ENCODE measurements at regions not wholly inside any gene's neighbourhood (a gene's known extent, or its start where the extent isn't known, plus 50 kb on each side); places are given as distances from the start of the nearest gene placed in this dataset.
A peak's percentile ranks its signal among the peaks of the same experiment; 100 is the strongest.

DNA sequence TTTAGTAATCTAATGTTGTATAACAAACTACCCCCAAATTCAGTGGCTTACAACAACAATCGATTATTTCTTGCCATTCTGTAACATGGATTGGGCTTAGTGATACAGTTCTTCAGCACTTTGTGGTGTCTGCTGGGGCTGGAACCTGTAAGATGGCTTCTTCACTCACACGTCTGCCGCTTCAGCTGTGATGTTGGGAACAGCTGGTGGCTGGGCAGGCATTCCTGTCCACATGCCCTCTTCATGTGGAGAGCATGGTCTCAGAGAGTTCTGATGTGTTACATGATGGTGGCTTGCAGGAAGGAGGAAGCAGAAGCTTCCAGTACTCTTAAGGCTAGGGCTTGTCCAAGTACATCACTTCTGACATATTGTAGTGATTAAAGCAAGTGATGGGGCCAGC lies 276.9 kb downstream of the PTBP2 start:
- no peak for DNase-seq

DNA sequence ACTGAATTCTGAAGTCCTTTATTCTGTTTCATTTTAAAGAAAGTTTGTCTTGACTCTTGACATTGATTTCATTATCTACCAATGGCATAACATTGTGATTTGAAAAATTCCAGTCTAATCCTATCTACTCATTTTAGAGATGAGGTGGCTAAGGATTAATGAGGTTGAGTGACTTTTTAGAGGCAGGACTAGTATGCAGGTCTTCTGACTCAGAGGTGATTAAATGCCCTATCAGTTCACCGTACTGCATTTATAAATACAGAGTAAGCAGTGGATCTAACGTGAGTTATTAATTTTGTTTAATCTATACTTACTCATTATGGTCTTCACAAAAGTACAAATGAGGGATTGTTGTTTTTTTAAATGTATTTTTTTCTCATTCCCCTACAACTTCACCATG lies 277.6 kb downstream of the PTBP2 start:
- DNase-seq = no peak

- DNase-seq = no peak
These were observed 282.5 kb downstream of the PTBP2 start for GRCh38 chr1:97004054-97004453.

DNA sequence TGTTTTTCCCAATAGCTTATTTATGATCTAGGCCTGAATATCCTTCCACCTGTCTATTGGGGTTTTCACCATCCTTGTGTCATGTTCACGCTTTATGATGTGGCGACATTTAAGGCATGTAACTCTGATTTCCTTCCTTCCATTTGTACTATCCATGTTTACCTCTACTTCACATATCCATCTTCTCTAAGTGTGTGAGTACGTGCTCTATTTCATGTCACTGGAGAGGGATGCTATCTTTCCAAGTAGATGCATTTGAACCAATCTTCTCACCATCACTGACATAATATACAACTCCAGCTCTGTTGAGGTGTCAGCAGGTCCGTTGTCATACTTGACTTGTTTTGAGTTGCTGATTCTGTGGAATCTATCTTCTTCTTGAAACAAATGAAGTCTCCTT lies 283.2 kb downstream of the PTBP2 start:
- no peak for DNase-seq

DNA sequence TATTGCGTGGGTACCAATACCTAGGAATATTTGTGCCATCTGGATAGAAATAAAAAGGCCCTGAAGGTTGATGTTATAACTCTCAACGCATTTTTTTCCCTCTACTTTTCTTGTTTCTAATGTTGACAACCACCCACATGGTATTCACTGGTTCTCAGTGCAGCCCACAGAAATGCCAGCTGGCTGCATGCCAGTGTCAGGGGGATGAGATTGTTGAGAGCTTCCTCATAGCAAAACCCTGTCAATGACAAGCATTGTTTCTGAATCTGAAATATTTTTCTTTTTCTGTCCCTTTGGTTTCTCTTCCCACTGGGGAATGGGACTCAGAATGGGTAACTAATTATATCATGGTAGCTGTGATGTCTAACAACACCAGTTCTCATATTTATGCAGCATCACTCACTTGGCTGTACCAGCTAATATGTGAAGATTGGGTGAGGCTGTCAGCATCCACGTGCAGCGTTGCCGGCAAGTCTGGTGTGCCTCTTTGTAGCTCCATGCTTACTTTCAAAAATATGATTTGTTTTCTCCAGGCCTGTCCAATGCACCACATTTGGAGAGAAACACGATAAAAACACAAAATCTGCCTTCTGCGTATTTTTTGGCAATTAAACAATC lies 284.6 kb downstream of the PTBP2 start:
- peak; percentile 40 for DNase-seq

DNA sequence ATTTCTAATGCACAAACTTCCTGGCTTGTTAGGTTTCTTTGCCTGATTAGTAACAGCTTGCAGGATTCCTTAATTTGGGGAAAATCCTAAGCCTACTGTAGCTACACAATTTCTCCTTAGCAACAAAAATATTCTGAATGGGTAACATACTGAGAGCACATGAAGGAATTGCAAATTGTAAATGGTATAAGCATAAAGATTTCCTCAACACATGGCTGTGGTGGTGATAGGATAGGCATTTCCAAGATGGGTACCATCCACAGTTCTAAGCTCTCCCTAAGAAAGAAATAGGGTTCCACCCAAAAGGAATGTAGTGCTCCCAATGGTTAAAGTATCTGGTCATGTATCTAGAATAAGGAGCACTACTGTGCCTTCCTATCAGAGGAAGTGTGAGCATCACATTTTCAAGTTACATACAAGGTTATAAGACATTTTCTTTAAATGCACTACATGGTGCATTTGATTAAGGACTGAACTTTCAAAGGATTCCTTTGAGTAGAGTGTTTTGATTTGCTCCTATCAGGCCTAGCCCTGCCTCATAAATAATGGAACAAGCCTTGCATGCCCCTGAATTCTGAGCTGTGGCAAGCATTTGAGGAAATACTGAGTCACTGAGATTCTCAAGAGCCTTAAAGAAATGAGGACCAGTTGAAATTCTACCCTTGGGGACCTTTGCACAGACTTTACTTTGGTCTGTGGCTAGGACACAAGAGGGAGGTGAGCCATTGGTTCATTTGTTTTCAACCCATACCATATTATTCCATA lies 286.4 kb downstream of the PTBP2 start:
- no peak for DNase-seq

GRCh38 chr1:97010566-97011264 lies 289.1 kb downstream of the PTBP2 start:
- DNase-seq = no peak

- DNase-seq = no peak
These were observed 291.6 kb downstream of the PTBP2 start for GRCh38 chr1:97013136-97013535.

DNA sequence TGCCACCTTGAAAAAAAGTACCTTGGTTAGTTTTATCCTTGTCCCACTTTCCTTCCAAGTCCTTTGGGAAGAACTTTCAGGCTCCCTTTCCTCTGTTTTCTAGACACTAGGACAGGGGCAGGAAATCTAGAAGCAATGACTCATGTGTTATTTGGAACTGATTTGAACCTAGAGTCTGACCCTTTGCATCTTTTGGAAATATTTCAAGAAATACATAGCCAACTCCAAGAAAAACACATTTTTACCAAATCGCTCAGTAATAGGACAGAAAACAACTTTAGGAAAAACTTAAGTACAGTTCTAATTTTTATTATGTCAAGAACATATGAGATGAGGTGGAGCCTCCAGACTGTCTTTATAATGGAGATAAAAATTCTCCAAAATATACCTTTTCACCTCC lies 292.4 kb downstream of the PTBP2 start:
- DNase-seq = no peak

GRCh38 chr1:97014426-97014825 lies 292.8 kb downstream of the PTBP2 start:
- no peak for DNase-seq

- peak; percentile 10 for DNase-seq
These were observed 296.3 kb downstream of the PTBP2 start for GRCh38 chr1:97017895-97018294.
